GM12873 (cell line): ENCODE measurements at regions not wholly inside any gene's neighbourhood (a gene's known extent, or its start where the extent isn't known, plus 50 kb on each side); places are given as distances from the start of the nearest gene placed in this dataset.

ENCODE experiments used
- TF ChIP-seq, protein P1 (sequence below): IDR thresholded peaks from 2 replicates; pipeline ENCODE4 v1.5.1; 2012; ENCODE audit warnings: low read depth, mild to moderate bottlenecking, moderate library complexity, low read length, control low read depth; ENCODE audit not compliant: insufficient read depth; ENCODE audit errors: missing control alignments

DNA sequence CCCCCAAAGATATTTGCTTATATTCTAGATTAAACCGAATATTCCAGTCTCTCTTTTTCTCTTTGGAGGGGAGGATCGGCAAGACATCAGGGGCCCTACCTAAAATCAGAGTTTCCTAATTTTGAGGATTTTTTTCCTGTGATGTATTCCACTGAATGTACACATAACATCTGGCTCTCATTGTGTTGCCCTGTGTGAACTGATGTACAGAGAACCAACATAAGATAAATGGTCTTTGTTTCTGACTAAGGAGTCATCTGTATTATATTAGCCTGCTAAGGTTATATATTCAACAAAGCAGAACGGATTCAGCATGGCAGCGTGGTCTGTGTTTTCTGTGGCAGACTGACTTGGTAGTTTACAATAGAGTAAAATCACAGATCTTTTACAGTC is 114.8 kb upstream of the NCAM2 start:
- TF ChIP-seq, protein P1, sequence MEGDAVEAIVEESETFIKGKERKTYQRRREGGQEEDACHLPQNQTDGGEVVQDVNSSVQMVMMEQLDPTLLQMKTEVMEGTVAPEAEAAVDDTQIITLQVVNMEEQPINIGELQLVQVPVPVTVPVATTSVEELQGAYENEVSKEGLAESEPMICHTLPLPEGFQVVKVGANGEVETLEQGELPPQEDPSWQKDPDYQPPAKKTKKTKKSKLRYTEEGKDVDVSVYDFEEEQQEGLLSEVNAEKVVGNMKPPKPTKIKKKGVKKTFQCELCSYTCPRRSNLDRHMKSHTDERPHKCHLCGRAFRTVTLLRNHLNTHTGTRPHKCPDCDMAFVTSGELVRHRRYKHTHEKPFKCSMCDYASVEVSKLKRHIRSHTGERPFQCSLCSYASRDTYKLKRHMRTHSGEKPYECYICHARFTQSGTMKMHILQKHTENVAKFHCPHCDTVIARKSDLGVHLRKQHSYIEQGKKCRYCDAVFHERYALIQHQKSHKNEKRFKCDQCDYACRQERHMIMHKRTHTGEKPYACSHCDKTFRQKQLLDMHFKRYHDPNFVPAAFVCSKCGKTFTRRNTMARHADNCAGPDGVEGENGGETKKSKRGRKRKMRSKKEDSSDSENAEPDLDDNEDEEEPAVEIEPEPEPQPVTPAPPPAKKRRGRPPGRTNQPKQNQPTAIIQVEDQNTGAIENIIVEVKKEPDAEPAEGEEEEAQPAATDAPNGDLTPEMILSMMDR: no peak

DNA sequence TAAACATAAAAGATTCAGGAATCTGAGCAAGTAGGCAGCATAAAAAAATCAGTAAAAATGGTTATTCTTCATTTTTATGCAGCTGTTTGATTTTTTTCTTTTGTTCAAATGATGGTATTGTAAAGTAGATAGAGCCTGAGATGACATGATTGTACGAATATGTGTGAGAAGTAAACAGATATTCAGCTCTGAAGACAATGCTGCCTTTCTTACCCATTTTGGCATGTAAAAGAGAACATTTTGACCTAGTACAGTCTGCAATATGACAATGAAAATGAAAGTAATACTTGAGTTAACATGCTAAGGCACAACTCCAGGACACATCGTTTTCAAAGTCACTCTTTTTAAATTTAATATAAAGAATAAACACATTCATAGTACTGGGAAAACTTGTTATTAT is 95.7 kb upstream of the NCAM2 start:
- TF ChIP-seq, protein P1: no peak

DNA sequence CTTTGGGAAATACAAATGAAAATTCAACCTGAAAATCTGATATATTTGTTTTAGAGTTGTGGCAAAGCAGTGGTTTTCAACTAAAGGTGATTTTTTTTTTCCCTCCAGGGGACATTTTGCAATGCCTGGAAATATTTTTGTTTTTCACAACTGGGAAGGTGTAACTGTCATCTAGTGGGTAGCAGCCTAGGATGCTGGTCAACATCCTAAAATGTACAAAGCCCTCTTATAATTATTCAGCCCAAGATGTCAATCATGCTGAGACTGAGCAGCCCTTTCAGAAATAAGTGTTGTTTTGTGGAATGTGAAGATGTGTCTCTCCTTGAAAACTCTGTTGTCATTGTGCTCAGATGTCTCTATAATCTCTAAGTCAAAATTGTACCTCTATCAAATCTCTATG is 95.2 kb upstream of the NCAM2 start:
- TF ChIP-seq, protein P1: no peak

DNA sequence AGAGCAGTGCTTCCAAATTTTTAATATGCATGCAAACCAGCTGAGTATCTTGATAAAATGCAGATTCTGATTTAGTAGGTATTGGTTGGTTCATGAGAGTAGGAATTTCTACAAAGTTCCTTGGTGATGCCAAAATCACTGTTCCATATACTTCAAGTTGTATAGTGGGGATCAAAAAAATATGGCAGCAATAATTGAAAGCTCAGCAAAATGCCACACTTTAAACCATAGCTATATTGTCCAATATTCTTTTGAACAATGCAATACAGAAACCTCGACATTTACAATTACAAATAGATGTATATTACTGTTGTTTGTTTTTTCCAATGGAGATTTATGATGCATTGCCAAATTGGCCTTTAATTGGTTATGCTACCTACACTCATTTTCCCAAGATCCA is 55.7 kb upstream of the NCAM2 start:
- TF ChIP-seq, protein P1: no peak

DNA sequence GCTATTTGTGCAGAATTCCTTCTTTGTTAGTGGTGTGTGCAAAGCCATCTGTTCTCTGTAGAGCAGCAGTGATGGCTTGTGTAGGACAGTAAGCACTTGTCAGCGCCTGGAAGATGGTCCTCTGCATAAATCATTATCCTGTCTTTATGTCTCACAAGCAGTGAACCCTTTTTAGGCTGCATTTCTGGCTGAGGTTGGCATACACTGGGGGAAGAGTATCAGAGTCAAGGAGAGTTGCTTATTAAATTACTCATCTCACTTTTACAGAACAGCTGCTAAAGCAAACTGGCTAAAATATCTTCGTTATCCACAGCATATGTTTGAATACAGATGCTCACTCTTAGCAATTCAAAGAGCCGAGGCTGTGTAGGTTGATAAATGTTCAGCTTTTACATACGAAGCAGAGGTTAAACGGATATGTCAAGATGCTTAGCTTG is 54.6 kb upstream of the NCAM2 start:
- TF ChIP-seq, protein P1: no peak

DNA sequence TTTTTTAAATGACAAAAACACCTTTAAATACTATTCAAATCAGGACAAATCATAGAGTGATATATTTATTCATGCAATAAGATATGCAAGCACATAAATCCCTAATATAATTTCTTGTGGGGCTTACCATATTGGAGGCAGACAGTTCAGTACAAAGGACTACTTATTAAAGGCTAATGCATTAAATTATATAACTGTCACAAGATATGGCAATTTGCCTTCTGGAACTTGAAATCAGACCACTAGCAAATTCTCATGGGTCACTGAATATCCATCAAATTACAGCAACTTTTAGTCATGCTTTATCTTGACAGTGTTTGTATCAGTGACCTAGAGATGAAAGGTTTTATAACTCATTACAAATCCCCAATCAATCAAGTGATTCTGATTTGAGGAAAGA is 54.1 kb upstream of the NCAM2 start:
- TF ChIP-seq, protein P1: no peak

DNA sequence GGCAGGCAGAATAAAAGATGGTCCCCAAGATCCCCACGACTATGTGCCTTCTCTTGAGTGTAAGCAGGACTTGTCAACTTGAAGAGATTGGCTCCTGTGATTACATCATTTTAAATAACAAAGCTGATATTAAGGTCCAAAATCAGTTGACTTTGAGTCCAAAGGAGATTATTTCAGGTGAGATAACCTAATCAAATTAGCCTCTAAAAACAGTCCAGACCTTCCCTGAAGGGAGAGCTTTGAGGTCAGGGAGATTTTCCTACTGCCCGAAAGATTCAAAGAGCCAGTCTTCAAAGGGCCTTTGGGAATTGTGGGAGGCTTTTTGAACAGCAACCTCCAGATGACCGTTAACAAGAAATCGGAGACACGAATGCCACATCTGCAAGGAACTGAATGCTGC is 51.5 kb upstream of the NCAM2 start:
- TF ChIP-seq, protein P1: no peak
